HUDEP-2 (cell line): ENCODE measurements at regions not wholly inside any gene's neighbourhood (a gene's known extent, or its start where the extent isn't known, plus 50 kb on each side); places are given as distances from the start of the nearest gene placed in this dataset.

Experiments used
- DNase-seq, 76 experiments: peaks; one replicate each; lab custom pipeline; 2025; ENCODE audit not compliant: unreplicated experiment in 76 of 76; lab: John Stamatoyannopoulos, UW

DNA sequence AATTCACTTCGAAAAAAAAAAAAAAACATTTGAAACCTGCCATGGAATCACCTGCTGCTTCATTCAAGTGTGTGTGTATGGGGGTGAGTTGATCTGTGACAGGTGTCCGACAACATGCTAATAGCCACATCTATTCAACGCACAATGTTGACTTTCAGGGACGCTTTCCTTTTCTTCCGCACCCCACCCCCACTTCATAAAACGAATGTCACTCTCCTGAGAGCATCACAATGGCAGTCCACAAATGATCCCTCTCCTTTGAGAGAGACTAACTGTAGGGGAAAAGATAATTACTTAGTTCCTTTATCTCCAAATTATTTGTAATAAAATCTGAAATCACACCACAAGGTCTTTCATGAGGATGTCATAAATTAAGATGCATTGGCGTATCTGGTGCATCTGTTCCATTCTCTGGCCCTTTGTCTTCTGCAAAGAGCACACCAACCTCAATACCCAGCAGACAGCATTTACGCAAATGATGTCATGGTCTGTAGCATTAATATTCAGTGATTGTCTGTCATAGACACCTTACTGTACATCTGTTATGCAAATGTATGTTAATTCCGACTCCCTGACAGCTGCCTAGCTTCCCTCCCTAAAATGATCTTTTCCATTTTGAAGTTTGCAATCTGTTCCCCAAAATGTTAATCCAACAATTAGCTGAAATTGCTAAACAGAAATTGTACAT, 640.0 kb upstream of the BOD1L1 start:
- DNase-seq = no peak

GRCh38 chr4:14269824-14270223, 642.3 kb upstream of the BOD1L1 start:
- no peak for DNase-seq

DNA sequence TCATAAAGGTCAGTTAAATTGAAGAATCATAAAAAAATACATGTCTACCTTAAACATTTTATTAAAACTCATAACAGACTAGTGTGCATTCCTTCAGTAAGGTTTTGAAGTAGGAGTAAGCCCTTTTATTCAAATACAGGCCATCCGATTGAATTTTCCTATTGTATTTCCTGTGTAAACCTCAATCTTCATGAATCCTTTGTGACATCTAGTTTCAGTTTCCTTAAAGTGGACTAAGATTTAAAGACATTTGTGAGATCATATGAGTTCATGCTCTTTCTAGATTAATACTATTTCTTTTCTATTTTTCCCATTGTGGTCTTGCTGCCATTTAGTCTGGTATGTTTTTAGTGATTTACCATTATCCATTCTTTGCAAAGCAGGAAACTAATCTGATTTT, 644.7 kb upstream of the BOD1L1 start:
- no peak for DNase-seq

GRCh38 chr4:14277505-14277904, 650.0 kb upstream of the BOD1L1 start:
- DNase-seq = no peak

DNA sequence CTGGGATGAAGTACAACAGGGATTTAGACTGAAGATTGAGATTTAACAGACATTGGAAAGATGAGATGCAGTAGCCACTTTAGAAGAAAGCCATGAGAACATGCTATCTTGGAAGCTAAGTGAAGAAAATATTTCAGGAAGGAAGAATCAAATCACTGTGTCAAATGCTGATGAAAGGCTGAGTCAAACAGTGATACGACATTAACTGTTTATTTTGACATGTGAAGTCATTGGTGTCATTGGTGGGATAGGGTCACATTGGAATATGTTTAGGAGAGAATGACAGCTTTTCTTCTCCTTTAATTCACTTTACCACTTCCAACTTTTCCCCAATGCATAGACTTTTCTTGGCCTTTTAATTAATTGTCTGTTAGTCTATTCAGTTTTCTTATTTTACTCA, 653.0 kb upstream of the BOD1L1 start:
- no peak for DNase-seq

DNA sequence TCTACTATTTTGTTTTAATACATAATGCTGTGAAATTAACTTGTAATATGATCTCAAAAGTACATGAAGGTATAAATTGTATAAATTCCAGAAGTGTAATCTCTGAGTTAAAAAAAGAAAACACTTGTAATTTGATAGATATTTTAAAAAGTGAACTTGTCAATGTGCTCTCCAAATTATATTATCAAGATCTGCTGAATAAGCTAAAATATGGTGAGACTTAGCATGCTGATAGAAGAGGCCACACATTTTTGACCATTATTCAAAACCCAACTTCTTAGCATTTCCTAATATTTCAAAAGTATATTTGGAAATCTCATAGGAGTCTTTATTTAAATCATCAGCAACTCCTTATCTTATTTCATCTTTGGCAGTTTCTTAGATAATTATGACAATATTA, 657.1 kb upstream of the BOD1L1 start:
- no peak for DNase-seq

GRCh38 chr4:14289708-14290107, 662.2 kb upstream of the BOD1L1 start:
- DNase-seq = no peak

DNA sequence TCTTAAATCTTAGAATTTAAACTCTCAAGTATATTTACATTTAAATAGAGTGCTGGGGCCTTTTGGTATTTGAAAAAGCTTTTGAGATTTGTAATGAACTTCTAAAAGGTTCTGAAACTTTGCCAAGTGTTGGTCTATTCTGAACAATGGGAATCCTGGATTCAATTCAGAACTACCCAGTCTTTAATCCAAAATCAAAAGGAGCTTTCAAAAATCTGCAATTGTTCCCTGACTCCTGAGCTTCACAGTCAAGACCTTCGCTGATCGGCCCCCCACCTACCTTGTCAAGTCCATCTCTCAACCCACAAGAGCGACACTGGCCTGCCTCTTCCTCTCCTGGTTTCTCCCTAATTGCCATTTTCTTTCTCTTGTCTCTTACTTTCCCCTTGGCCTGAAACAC, 666.1 kb upstream of the BOD1L1 start:
- no peak for DNase-seq

- DNase-seq = no peak
These were observed 667.1 kb upstream of the BOD1L1 start for GRCh38 chr4:14294611-14295010.

DNA sequence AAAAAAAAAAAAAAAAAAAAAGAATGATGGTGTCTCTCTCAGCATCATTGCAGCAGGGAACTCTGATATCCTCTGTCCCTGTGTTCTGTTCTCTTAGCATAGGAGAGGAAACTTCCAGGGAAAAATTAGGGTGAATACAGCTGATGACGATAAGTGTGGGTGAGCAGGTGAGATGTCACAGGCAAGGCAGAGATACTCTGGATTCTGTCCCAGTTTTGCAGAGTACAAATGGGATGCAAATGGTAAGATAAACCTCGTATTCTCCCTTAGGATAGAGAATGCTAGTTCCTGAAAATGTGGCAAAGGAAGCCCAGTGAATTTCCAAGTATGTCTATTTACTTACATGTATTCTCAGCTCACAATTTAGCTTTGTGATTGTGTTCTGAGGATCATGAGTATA, 671.6 kb upstream of the BOD1L1 start:
- no peak for DNase-seq

GRCh38 chr4:14302021-14302420, 674.5 kb upstream of the BOD1L1 start:
- no peak for DNase-seq

GRCh38 chr4:14303856-14304255, 676.3 kb upstream of the BOD1L1 start:
- DNase-seq = no peak

GRCh38 chr4:14308229-14308651, 680.7 kb upstream of the BOD1L1 start:
- DNase-seq = no peak

- no peak for DNase-seq
These were observed 681.9 kb upstream of the BOD1L1 start for GRCh38 chr4:14309431-14309830.

- no peak for DNase-seq
These were observed 686.2 kb upstream of the BOD1L1 start for GRCh38 chr4:14313757-14314156.

GRCh38 chr4:14315129-14315528, 687.2 kb upstream of the CPEB2 start:
- DNase-seq = no peak

- no peak for DNase-seq
These were observed 684.9 kb upstream of the CPEB2 start for GRCh38 chr4:14317351-14317750.

DNA sequence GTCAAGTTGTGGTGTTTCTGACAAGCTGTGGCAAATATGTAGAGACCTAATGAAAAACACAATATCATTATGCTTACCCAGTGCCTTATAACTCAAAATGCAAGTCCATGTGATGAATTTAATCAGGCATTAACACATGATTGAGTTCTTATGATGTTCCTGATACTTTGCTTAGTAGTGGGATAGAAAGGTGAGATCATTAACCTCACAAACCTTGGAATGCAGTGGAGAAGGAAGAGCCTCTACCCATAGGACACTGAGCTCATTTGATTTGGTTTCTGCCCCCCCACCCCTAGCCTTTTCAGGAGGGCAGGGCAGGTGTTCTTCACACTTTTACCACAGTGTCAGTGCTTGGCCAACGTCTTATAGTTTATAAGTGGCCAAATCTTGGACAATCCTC, 683.6 kb upstream of the CPEB2 start:
- DNase-seq = no peak

DNA sequence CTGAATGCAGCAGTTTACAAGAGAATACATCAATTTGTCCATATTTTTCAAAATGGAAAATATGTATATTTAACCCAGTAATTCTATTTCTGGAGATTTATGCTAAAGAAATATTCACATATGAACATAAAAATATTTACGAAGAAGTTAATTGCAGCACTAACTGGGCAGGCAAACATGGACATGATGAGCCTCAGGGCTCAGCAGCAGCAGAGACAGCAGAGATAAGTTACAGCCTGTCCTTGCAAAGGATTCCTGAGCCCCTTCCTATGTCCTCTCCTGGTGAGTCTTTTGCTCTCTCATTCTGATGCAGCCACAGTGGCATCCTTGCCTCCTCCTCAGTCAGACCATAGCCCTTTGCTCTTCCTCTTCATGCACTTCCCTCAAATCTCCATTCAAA, 680.6 kb upstream of the CPEB2 start:
- no peak for DNase-seq

DNA sequence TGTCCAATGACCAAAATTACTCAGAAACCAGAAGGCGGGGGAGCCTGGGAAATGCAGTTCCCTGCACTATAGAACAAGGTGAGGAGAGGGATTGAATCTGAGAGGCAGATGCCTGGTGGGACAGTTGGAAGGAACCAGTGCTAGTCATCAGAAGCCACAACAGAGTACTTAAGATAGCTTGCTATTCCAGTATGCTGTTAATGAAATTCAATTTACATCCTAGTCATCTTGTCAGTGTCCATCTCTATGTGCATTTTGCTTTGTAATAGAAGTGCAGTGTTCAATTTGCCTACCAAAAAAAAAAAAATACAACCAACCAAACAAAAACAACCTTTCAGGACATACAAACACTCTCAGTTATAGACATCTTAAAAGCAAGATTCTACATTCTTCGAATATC, 679.1 kb upstream of the CPEB2 start:
- DNase-seq = no peak

DNA sequence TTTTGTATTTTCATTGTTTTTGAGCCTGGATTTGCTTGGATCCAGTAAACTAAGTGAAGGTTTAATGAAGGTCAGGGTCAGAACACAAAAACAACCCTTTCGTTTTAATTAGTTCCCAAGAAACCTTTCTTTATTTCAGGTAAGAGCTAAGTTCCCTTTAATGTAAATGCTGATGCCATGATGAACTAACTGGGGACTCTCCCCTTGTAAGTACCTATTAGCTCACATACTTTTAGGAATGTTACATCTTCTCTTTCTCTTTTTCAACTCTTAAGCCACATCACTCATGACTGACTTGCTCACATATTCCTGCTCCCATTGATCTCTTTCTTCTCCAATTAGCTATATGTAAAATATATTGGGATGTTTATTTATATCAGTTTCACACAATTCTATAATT, 673.1 kb upstream of the CPEB2 start:
- no peak for DNase-seq

DNA sequence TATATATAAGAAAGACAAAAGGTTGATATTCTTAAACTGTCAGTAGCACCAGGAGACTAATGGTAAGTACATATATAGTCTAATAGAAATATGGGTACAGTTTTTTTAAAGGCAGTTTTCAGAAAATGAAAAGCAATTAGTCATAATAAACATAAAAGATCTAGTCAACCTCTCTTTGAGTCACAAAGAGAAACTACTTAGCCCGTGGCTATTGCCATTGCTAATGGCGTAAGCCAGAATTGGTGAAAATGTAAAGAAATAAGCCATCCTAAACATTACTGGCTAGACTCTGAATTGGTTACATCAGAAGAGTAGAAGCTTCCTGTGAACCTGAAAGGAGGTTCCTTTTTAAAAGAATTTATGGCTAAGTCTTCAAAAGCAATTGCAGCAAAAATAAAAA, 668.7 kb upstream of the CPEB2 start:
- DNase-seq = no peak

GRCh38 chr4:14334166-14334565, 668.1 kb upstream of the CPEB2 start:
- no peak for DNase-seq
